ENCODE measurements at regions not wholly inside any gene's neighbourhood (a gene's known extent, or its start where the extent isn't known, plus 50 kb on each side); places are given as distances from the start of the nearest gene placed in this dataset.

- Histone ChIP-seq H3K36me3 (ENCODE audit: control insufficient read depth in 2 of 2, insufficient read depth in 1 of 2, low read length in 2 of 2) (no peaks in the 10 kb centered on the region), H3K27ac (ENCODE audit: extremely low read depth, low read depth, low read length) (no peak overlapping the region), H3K4me3 (ENCODE audit: low read depth, low read length) (no peak overlapping the region), H3K9me3 (ENCODE audit: control insufficient read depth, insufficient read depth, low read depth, low read length) (no peaks in the 10 kb centered on the region), H3K4me1 (ENCODE audit: control insufficient read depth, insufficient read depth, low read length) (no peaks in the 10 kb centered on the region)
- TF ChIP-seq ZNF341 (tag by site-specific recombination; IDR thresholded peaks at IDR 0.05; ENCODE audit: low read depth) (no peak), ZNF596 (tag by site-specific recombination; IDR thresholded peaks at IDR 0.05) (no peak), ZNF670 (tag by site-specific recombination; IDR thresholded peaks at IDR 0.05; ENCODE audit: low read depth) (no peak), ZNF174 (tag by site-specific recombination; IDR thresholded peaks at IDR 0.05) (no peak), ZNF571 (tag by site-specific recombination; IDR thresholded peaks at IDR 0.05) (no peak), ZSCAN30 (tag by site-specific recombination; IDR thresholded peaks at IDR 0.05) (no peak), GFI1B (tag by site-specific recombination; IDR thresholded peaks at IDR 0.05) (no peak), ZNF777 (tag by site-specific recombination; IDR thresholded peaks at IDR 0.05; ENCODE audit: borderline replicate concordance) (no peak), ZNF48 (tag by site-specific recombination; IDR thresholded peaks at IDR 0.05) (no peak), ZNF133 (tag by site-specific recombination; IDR thresholded peaks at IDR 0.05) (no peak), ZNF785 (tag by site-specific recombination; IDR thresholded peaks at IDR 0.05) (no peak)
- POLR2A ChIA-PET: no interaction called here
- CTCF ChIA-PET: no interaction called here
These were observed 582.1 kb upstream of the DPP6 start for GRCh38 chr7:153470004-153470671.

- POLR2A ChIA-PET: no interaction called here
- Histone ChIP-seq H3K36me3 (ENCODE audit: control insufficient read depth in 2 of 2, insufficient read depth in 1 of 2, low read length in 2 of 2) (no peaks in the 10 kb centered on the region), H3K4me1 (ENCODE audit: control insufficient read depth, insufficient read depth, low read length) (no peaks in the 10 kb centered on the region), H3K27ac (ENCODE audit: extremely low read depth, low read depth, low read length) (no peak overlapping the region), H3K9me3 (ENCODE audit: control insufficient read depth, insufficient read depth, low read depth, low read length) (no peaks in the 10 kb centered on the region), H3K4me3 (ENCODE audit: low read depth, low read length) (no peak overlapping the region)
- CTCF ChIA-PET: no interaction called here
- TF ChIP-seq MZF1 (tag by site-specific recombination; IDR thresholded peaks at IDR 0.05; ENCODE audit: borderline replicate concordance): no peak
- TF ChIP-seq ZBTB6 (tag by site-specific recombination; IDR thresholded peaks at IDR 0.05): no peak
- no peak for TF ChIP-seq SALL2 (tag by site-specific recombination; IDR thresholded peaks at IDR 0.05; ENCODE audit: borderline replicate concordance)
- TF ChIP-seq ZNF112 (tag by site-specific recombination; IDR thresholded peaks at IDR 0.05): no peak
- no peak for TF ChIP-seq ZBTB17 (tag by site-specific recombination; IDR thresholded peaks at IDR 0.05)
- no peak for TF ChIP-seq ZNF48 (tag by site-specific recombination; IDR thresholded peaks at IDR 0.05)
- no peak for TF ChIP-seq ZNF18 (tag by site-specific recombination; IDR thresholded peaks at IDR 0.05)
- no peak for TF ChIP-seq ZNF843 (tag by site-specific recombination; IDR thresholded peaks at IDR 0.05)
- no peak for TF ChIP-seq ZNF24 (tag by site-specific recombination; IDR thresholded peaks at IDR 0.05)
- TF ChIP-seq ZNF19 (tag by site-specific recombination; IDR thresholded peaks at IDR 0.05; ENCODE audit: low read depth): no peak
- TF ChIP-seq KLF10 (tag by site-specific recombination; IDR thresholded peaks at IDR 0.05): no peak
- no peak for TF ChIP-seq ZNF138 (tag by site-specific recombination; IDR thresholded peaks at IDR 0.05; ENCODE audit: borderline replicate concordance)
- no peak for TF ChIP-seq INSM2 (tag by site-specific recombination; IDR thresholded peaks at IDR 0.05)
- TF ChIP-seq ZNF621 (tag by site-specific recombination; IDR thresholded peaks at IDR 0.05): no peak
These were observed 579.7 kb upstream of the DPP6 start for GRCh38 chr7:153472516-153472915.
